SH-SY5Y (cell line): ENCODE measurements at regions not wholly inside any gene's neighbourhood (a gene's known extent, or its start where the extent isn't known, plus 50 kb on each side); places are given as distances from the start of the nearest gene placed in this dataset.

Experiments
- GATA2 ChIP-seq: IDR thresholded peaks from 2 replicates; pipeline ENCODE4 v1.6.1; 2011; ENCODE audit warnings: mild to moderate bottlenecking, low read depth, low read length
- GATA3 ChIP-seq: IDR thresholded peaks from 2 replicates; pipeline ENCODE4 v1.6.1; 2011; ENCODE audit warnings: low read depth, mild to moderate bottlenecking, low read length, moderate library complexity

DNA sequence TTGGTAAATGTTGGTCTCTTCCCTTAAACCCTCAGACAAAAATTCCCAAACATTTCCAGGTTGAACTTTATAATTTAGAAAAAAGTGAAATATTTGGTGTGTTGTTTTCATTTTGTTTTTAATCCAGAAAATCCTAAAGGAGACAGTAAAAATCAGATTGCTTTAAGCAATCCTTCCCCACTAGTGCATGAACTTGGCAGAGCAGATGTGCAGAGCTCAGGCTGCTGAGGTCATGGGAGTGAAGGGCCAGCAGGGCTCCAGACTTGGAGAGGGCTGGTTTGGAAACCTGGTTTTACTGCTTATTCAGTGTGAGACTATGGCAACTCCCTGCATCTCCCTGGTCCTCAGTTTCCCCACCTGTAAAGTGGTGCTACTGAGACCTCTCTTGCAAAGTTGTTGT is 66.7 kb upstream of the TEX51 start:
- no peak for TF ChIP-seq GATA3
- no peak for TF ChIP-seq GATA2
